Lower leg skin (tissue), 3 donors: ENCODE measurements at regions not wholly inside any gene's neighbourhood (a gene's known extent, or its start where the extent isn't known, plus 50 kb on each side); places are given as distances from the start of the nearest gene placed in this dataset.

ENCODE experiments used
- CTCF ChIP-seq, 3 donors: fragments of 450-650 bp; IDR thresholded peaks; one replicate each; pipeline ENCODE4 v1.5.1; 2016; ENCODE audit warnings: antibody characterized with exemption in 3 of 3, mild to moderate bottlenecking in 3 of 3, moderate library complexity in 2 of 3
- POLR2A ChIP-seq, 2 donors: fragments of 450-650 bp; IDR thresholded peaks; one replicate each; pipeline ENCODE4 v1.6.1; 2016 to 2017; ENCODE audit warnings: antibody characterized with exemption in 2 of 2, mild to moderate bottlenecking in 1 of 2, moderate library complexity in 1 of 2

GRCh38 chr6:140364916-140365315 is 990.5 kb upstream of the CITED2 start:
- no peak for TF ChIP-seq CTCF (IDR thresholded peaks at IDR 0.05)
- TF ChIP-seq POLR2A (IDR thresholded peaks at IDR 0.05) = no peak
